ENCODE measurements at regions not wholly inside any gene's neighbourhood (a gene's known extent, or its start where the extent isn't known, plus 50 kb on each side); places are given as distances from the start of the nearest gene placed in this dataset.
"Not testable (repeated sequence)": the region's sequence is repeated elsewhere in the genome, so short reads cannot be mapped to it uniquely, and the experiment has no call there.

DNA sequence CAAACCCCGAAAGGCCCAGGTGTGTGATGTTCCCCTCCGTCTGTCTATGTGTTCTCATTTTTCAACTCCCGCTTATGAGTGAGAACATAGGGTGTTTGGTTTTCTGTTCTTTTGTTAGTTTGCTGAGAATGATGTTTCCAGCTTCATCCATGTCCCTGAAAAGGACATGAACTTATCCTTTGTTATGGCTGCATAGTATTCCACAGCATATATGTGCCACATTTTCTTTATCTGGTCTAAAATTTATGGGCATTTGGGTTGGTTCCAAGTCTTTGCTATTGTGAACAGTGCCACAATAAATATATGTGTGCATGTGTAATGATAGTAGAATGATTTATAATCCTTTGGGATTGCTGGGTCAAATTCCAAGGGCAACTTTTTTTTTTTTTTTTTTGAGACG lies 519.1 kb downstream of the NTRK3 start:
- TF ChIP-seq, protein P1, sequence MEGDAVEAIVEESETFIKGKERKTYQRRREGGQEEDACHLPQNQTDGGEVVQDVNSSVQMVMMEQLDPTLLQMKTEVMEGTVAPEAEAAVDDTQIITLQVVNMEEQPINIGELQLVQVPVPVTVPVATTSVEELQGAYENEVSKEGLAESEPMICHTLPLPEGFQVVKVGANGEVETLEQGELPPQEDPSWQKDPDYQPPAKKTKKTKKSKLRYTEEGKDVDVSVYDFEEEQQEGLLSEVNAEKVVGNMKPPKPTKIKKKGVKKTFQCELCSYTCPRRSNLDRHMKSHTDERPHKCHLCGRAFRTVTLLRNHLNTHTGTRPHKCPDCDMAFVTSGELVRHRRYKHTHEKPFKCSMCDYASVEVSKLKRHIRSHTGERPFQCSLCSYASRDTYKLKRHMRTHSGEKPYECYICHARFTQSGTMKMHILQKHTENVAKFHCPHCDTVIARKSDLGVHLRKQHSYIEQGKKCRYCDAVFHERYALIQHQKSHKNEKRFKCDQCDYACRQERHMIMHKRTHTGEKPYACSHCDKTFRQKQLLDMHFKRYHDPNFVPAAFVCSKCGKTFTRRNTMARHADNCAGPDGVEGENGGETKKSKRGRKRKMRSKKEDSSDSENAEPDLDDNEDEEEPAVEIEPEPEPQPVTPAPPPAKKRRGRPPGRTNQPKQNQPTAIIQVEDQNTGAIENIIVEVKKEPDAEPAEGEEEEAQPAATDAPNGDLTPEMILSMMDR (conservative IDR thresholded peaks at IDR 0.05; ENCODE audit: low read depth in 2 of 2) = not testable (repeated sequence)
- TF ChIP-seq POLR2AphosphoS5 (IDR thresholded peaks at IDR 0.05; ENCODE audit: low read depth); CREB1 (CRISPR knock-in tag; IDR thresholded peaks at IDR 0.05; ENCODE audit: low read depth); EZH2 (IDR thresholded peaks at IDR 0.05; ENCODE audit: low read depth, unreplicated experiment); ZNF114 (CRISPR knock-in tag; IDR thresholded peaks at IDR 0.05); EZH2phosphoT487 (IDR thresholded peaks at IDR 0.05; ENCODE audit: unreplicated experiment): not testable (repeated sequence)
- TF ChIP-seq, protein P2, sequence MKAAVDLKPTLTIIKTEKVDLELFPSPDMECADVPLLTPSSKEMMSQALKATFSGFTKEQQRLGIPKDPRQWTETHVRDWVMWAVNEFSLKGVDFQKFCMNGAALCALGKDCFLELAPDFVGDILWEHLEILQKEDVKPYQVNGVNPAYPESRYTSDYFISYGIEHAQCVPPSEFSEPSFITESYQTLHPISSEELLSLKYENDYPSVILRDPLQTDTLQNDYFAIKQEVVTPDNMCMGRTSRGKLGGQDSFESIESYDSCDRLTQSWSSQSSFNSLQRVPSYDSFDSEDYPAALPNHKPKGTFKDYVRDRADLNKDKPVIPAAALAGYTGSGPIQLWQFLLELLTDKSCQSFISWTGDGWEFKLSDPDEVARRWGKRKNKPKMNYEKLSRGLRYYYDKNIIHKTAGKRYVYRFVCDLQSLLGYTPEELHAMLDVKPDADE (IDR thresholded peaks at IDR 0.05) = not testable (repeated sequence)
